B cell (primary cell): ENCODE measurements at regions not wholly inside any gene's neighbourhood (a gene's known extent, or its start where the extent isn't known, plus 50 kb on each side); places are given as distances from the start of the nearest gene placed in this dataset.

ENCODE experiments used
- ATAC-seq: fragments of 200-7000 bp; cut with Tn5 transposase; one replicate; pipeline ENCODE4 v1.10.0; 2021; ENCODE audit warnings: low read depth, mild to moderate bottlenecking, moderate number of reproducible peaks, moderate library complexity
- CTCF ChIA-PET: fragments of 350-600 bp; sonication (Branson Sonifier 250); formaldehyde crosslinking; loops from one replicate; lab custom pipeline; 2021; ENCODE audit warnings: antibody characterized with exemption, inconsistent platforms; lab: Charles Lee
- POLR2A ChIA-PET: fragments of 350-600 bp; sonication (Branson Sonifier 250); formaldehyde crosslinking; loops from one replicate; lab custom pipeline; 2021; ENCODE audit warnings: antibody characterized with exemption; lab: Charles Lee
- DNase-seq: peaks from one replicate; pipeline ENCODE4 v3.0.0; 2013
- H2AFZ ChIP-seq: 2 replicates; pipeline ENCODE4 v1.6.1; 2012; ENCODE audit warnings: mild to moderate bottlenecking, low read depth, low read length; ENCODE audit not compliant: insufficient read depth, poor library complexity, severe bottlenecking
- H3K27ac ChIP-seq, 2 donors: 1 replicate in 1 of 2; 2 replicates in 1 of 2; pipeline ENCODE4 v1.5.1; 2012 to 2013; ENCODE audit warnings: low read length in 2 of 2, mild to moderate bottlenecking in 2 of 2, moderate library complexity in 1 of 2
- H3K27me3 ChIP-seq, 4 experiments: fragments of 200-600 bp in 1 of 4; sonication (generic) in 1 of 4; replicated peaks in 1 of 4; 1 replicate in 2 of 4; 2 replicates in 2 of 4; pipeline versions ENCODE4 v1.6.1 to v1.7.0; 2013 to 2016; ENCODE audit warnings: low read length in 3 of 4, mild to moderate bottlenecking in 2 of 4, mixed read lengths in 1 of 4, moderate library complexity in 1 of 4; ENCODE audit not compliant: insufficient read depth in 4 of 4, control insufficient read depth in 3 of 4; ENCODE audit errors: control extremely low read depth in 1 of 4
- H3K36me3 ChIP-seq, 2 experiments: replicated peaks in 1 of 2; 1 replicate in 1 of 2; 2 replicates in 1 of 2; pipeline versions ENCODE4 v1.6.1 to v1.7.1; 2013; ENCODE audit warnings: low read length in 1 of 2; ENCODE audit not compliant: insufficient read depth in 2 of 2, control insufficient read depth in 1 of 2; ENCODE audit errors: control extremely low read depth in 1 of 2, extremely low read depth in 1 of 2
- H3K4me1 ChIP-seq, 2 donors: fragments of 200-600 bp in 1 of 2; sonication (generic) in 1 of 2; 1 replicate in 1 of 2; 2 replicates in 1 of 2; pipeline versions ENCODE4 v1.5.1 to v1.6.1; 2013 to 2017; ENCODE audit warnings: low read length in 2 of 2; ENCODE audit not compliant: control insufficient read depth in 2 of 2, insufficient read depth in 2 of 2
- H3K4me2 ChIP-seq: replicated peaks from 2 replicates; pipeline ENCODE3; 2012; ENCODE audit warnings: mild to moderate bottlenecking, low read depth, low read length; ENCODE audit not compliant: poor library complexity, severe bottlenecking
- H3K4me3 ChIP-seq, 5 experiments: fragments of 200-600 bp in 1 of 5; sonication (generic) in 1 of 5; 1 replicate in 3 of 5; 2 replicates in 2 of 5; pipeline versions ENCODE4 v1.5.1 to v1.7.0; 2011 to 2016; ENCODE audit warnings: low read length in 4 of 5, mild to moderate bottlenecking in 4 of 5, low read depth in 2 of 5, control low read depth in 1 of 5, moderate library complexity in 1 of 5; ENCODE audit not compliant: insufficient read depth in 1 of 5; ENCODE audit errors: control extremely low read depth in 1 of 5, extremely low read depth in 1 of 5
- H3K79me2 ChIP-seq: fragments of 200-600 bp; sonication (generic); one replicate; pipeline ENCODE4 v1.6.0; 2016; ENCODE audit warnings: low read length; ENCODE audit not compliant: control insufficient read depth, insufficient read depth
- H3K9ac ChIP-seq: fragments of 200-600 bp; sonication (generic); 2 replicates; pipeline ENCODE4 v1.6.1; 2017; ENCODE audit warnings: mild to moderate bottlenecking, low read length, moderate library complexity
- H3K9me3 ChIP-seq, 3 donors: one replicate each; pipeline versions ENCODE4 v1.6.1 to v1.7.1; 2013; ENCODE audit warnings: low read length in 2 of 3; ENCODE audit not compliant: control insufficient read depth in 2 of 3, insufficient read depth in 1 of 3; ENCODE audit errors: control extremely low read depth in 1 of 3
- H4K20me1 ChIP-seq: 2 replicates; pipeline ENCODE4 v1.6.0; 2012; ENCODE audit warnings: mild to moderate bottlenecking, low read length; ENCODE audit not compliant: insufficient read depth, control insufficient read depth, poor library complexity, severe bottlenecking
- H3K27ac Mint-ChIP-seq: one replicate; pipeline ENCODE4 v1.8.0; 2021; ENCODE audit warnings: mixed read lengths
- H3K27me3 Mint-ChIP-seq: one replicate; pipeline ENCODE4 v1.8.0; 2021; ENCODE audit warnings: mixed read lengths
- H3K4me1 Mint-ChIP-seq: one replicate; pipeline ENCODE4 v1.8.0; 2021; ENCODE audit warnings: mixed read lengths
- H3K4me3 Mint-ChIP-seq: one replicate; pipeline ENCODE4 v1.8.0; 2021; ENCODE audit warnings: mixed read lengths
- H3K9me3 Mint-ChIP-seq: one replicate; pipeline ENCODE4 v1.8.0; 2022; ENCODE audit warnings: mixed read lengths; ENCODE audit not compliant: insufficient read depth
- EZH2 ChIP-seq: IDR thresholded peaks from 2 replicates; pipeline ENCODE4 v1.6.1; 2012; ENCODE audit warnings: borderline replicate concordance, low read depth, mild to moderate bottlenecking, moderate library complexity, low read length; ENCODE audit not compliant: insufficient read depth, poor library complexity, severe bottlenecking
- WGBS: methylation state at CpG from one replicate; pipeline ENCODE4 v1.1.5; 2013; ENCODE audit warnings: missing lambda C conversion rate; ENCODE audit not compliant: insufficient coverage; 5-methylcytosine and 5-hydroxymethylcytosine counted together
- intact Hi-C: fragments of 100-400 bp; cut with micrococcal nuclease; formaldehyde crosslinking; loops from one replicate; pipeline ENCODE4 v1.10.0; 2022
- TF ChIP-seq, protein P1 (sequence below): fragments of 200-600 bp; IDR thresholded peaks from one replicate; pipeline ENCODE4 v1.8.0; 2022; ENCODE audit warnings: antibody characterized with exemption, mild to moderate bottlenecking

DNA sequence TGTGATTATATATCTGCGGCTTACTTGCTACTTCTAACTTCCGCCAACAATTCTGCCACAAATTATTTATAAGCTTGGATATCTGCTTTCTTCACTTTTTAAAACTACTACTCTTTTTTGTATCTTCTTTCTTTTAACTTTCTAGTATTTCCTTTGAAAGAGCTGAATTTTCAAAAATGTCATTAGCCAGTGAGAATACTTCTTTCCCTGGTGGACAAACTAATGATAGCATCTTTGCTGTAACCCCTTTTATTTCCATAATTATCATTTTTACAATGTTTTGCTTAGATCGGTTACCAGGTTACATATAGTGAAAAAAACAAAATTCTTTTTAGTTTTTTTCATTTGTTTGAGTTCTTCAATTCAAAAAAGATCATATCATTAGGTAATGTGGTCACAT lies 355.9 kb upstream of the ADGRL4 start:
- H3K4me3 ChIP-seq: no peak overlapping the region
- Mint-ChIP-seq H3K27me3 (no peaks in the 10 kb centered on the region), H3K9me3 (no peaks in the 10 kb centered on the region), H3K4me3 (no peak overlapping the region), H3K27ac (no peak overlapping the region), H3K4me1 (no peaks in the 10 kb centered on the region)
- no CpG with 5 or more reads among the region's 3 CpGs for WGBS
- no peak overlapping the region for H2AFZ ChIP-seq
- intact Hi-C loops: no loop called here
- DNase-seq (no peak), ATAC-seq (no peak)
- peaks cover 0 to 2% (median 0%) of the 10 kb centered on the region in 3 donors for H3K9me3 ChIP-seq
- no peaks in the 10 kb centered on the region for H3K27me3 ChIP-seq
- no peaks in the 10 kb centered on the region for H4K20me1 ChIP-seq
- H3K4me1 ChIP-seq: no peaks in the 10 kb centered on the region
- CTCF ChIA-PET: no interaction called here
- POLR2A ChIA-PET: no interaction called here
- no peaks in the 10 kb centered on the region for H3K79me2 ChIP-seq
- TF ChIP-seq, protein P1, sequence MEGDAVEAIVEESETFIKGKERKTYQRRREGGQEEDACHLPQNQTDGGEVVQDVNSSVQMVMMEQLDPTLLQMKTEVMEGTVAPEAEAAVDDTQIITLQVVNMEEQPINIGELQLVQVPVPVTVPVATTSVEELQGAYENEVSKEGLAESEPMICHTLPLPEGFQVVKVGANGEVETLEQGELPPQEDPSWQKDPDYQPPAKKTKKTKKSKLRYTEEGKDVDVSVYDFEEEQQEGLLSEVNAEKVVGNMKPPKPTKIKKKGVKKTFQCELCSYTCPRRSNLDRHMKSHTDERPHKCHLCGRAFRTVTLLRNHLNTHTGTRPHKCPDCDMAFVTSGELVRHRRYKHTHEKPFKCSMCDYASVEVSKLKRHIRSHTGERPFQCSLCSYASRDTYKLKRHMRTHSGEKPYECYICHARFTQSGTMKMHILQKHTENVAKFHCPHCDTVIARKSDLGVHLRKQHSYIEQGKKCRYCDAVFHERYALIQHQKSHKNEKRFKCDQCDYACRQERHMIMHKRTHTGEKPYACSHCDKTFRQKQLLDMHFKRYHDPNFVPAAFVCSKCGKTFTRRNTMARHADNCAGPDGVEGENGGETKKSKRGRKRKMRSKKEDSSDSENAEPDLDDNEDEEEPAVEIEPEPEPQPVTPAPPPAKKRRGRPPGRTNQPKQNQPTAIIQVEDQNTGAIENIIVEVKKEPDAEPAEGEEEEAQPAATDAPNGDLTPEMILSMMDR: no peak
- TF ChIP-seq EZH2: no peak
- no peak overlapping the region for H3K9ac ChIP-seq
- H3K27ac ChIP-seq: no peak overlapping the region
- H3K36me3 ChIP-seq: no peaks in the 10 kb centered on the region
- no peak overlapping the region for H3K4me2 ChIP-seq

DNA sequence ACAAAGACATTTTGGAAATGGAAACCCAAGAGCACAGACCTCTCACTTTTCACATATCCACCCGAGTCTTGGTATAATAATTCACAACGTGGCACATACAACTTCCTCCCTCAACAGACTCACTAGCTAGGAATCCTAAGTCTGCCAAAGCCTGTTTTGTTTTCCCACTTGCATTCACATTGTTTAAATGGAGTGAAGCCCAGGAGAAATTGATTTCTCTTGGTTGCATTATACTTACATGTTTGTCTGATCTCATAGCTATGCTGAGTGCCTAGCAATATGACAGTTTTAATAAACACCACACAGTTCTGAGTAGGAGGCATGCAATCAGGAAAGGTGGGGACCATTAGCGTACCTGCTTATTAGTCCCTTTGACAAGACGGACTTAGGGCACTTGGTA lies 348.6 kb upstream of the ADGRL4 start:
- CTCF ChIA-PET: no interaction called here
- intact Hi-C loops: no loop called here

More for the DNA sequence above, 348.6 kb upstream of the ADGRL4 start:
- no peaks in the 10 kb centered on the region for H3K4me1 Mint-ChIP-seq
- POLR2A ChIA-PET: no interaction called here
- H3K9me3 Mint-ChIP-seq: no peaks in the 10 kb centered on the region
- no peak for DNase-seq
- Histone ChIP-seq H3K79me2 (no peaks in the 10 kb centered on the region), H2AFZ (no peak overlapping the region), H3K27me3 (no peaks in the 10 kb centered on the region), H3K36me3 (no peaks in the 10 kb centered on the region), H3K4me1 (no peaks in the 10 kb centered on the region), H4K20me1 (no peaks in the 10 kb centered on the region), H3K27ac (no peak overlapping the region), H3K4me2 (no peak overlapping the region), H3K9ac (no peak overlapping the region), H3K4me3 (no peak overlapping the region), H3K9me3 (no peaks in the 10 kb centered on the region)
- H3K27ac Mint-ChIP-seq: no peak overlapping the region
- H3K27me3 Mint-ChIP-seq: no peaks in the 10 kb centered on the region
- WGBS: 91% methylated on average over 2 of the region's 4 CpGs
- TF ChIP-seq, protein P1: no peak
- no peak for TF ChIP-seq EZH2
- no peak overlapping the region for H3K4me3 Mint-ChIP-seq
- ATAC-seq: no peak
